DMS153 treated with DMSO at 0.1 percent for 48 hours (cell line): ENCODE measurements at regions not wholly inside any gene's neighbourhood (a gene's known extent, or its start where the extent isn't known, plus 50 kb on each side); places are given as distances from the start of the nearest gene placed in this dataset.

ENCODE experiments used
- DNase-seq: peaks from one replicate; lab custom pipeline; 2025; ENCODE audit not compliant: unreplicated experiment; lab: John Stamatoyannopoulos, UW

DNA sequence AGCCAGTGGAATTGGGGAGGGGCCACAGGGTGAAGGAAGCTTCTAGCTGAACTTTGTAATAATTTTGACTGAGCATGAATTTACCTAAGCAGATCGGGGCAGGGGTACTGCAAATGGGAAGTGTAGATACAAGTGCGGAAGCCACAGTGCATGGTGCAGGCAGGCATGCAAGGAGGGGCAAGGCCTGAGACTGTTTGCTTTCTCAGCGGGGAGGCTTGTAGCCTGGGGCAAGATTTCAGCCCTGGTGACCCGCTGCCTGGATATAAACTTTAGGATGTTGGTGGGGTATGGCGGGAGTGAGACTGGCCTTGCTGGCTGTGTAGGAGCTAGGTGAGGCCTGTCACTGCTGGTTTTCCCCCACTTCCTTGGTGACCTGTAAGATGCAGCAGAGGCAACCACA lies 266.4 kb upstream of the PREP start:
- DNase-seq: no peak

- DNase-seq: no peak
Observed at GRCh38 chr6:105667056-105667455, 264.2 kb upstream of the PREP start.

DNA sequence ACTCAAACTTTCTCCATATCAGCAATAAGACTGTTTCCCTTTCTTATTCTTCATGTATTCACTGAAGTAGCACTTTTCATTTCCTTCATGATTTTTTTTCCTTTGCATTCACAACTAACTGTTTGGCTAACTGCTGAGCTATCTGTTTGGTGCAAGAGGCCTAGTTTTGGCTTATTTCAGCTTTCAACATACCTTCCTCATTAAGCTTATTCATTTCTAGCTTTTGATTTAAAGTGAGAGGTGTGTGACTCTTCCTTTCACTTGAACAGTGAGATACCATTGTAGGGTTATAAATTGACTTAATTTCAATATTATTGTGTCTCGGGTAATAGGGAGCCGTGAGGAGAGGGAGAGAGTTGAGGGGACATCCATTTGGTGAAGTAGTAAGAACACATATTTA lies 262.0 kb upstream of the PREP start:
- no peak for DNase-seq

DNA sequence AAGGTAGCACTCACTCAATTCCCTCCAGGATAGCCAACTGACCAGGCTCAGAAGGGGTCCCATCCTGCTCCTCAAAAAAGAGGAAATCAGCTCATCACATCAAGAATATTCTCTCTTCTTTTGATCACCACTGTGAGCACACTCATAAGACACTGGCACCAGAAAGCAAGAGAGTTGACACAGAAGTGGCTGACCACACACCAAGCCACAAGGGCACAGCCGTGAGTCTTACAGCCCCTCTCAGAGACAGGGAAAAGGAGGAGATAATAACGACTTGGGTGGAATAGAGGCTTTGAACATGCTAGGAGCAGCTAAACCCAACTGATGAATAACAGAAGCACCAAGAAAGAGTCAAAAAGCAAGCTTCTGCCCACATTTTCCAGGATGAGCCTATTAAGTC lies 249.1 kb upstream of the PREP start:
- no peak for DNase-seq

GRCh38 chr6:105650347-105650746 lies 247.5 kb upstream of the PREP start:
- no peak for DNase-seq

- no peak for DNase-seq
Observed at GRCh38 chr6:105649192-105649591, 246.3 kb upstream of the PREP start.

GRCh38 chr6:105648276-105648675 lies 245.4 kb upstream of the PREP start:
- DNase-seq: no peak

- no peak for DNase-seq
Observed at GRCh38 chr6:105646391-105646867, 243.5 kb upstream of the PREP start.

DNA sequence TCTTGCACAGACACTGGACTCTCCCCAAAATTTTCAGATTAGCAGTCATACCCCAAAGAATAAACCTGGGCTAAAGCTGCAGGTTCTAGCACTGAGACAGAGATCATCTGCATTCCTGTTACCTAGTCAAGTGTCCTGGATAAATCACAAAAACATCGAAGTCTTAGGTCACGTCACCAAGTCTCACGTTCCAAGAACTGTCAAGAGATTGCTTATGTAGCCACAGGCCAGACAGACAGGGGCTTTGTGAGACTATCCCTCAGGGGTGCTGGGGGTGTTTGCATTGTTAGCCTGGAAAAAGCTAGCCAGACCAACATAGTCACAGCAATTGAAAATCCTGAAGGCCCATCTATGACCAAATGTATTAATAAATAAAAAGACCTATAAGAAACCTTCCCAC lies 243.1 kb upstream of the PREP start:
- DNase-seq: no peak

- no peak for DNase-seq
Observed at GRCh38 chr6:105645156-105645555, 242.3 kb upstream of the PREP start.

DNA sequence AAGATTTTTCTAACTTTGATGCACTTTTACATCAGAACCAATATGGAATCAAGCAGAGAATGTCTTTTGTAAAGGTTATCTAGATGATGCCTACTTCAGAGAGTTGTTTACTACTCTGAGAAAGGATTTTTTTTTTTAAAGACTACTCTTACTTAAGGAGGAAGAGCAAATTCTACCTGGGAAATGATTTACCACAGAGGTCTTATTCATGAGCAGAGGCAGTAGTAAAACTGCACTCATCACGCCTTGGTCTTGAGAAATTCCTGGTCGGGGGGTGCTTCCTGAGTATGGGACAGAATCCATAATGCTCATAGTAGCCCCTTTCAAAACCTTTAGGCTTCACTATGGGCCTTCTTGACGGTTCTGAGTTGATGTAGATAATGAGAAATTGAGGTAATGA lies 241.8 kb upstream of the PREP start:
- DNase-seq: no peak

DNA sequence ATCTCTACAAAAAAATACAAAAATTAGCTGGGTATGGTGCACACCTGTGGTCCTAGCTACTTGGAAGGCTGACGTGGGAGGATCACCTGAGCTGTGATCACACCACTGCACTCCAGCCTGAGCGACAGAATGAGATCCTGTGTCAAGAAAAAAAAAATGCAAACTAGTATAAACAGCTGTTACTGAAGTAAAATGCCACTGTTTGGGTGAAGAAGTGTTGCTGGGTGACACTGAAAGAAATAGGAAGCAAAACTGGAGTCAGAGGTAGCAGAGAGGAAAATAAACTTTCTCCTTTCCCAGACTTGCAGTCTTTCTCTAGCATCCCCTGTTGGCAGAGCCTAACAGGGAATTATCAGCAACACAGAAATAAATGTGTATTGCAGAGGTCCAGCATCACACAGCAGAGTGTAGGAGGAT lies 241.2 kb upstream of the PREP start:
- DNase-seq: no peak

DNA sequence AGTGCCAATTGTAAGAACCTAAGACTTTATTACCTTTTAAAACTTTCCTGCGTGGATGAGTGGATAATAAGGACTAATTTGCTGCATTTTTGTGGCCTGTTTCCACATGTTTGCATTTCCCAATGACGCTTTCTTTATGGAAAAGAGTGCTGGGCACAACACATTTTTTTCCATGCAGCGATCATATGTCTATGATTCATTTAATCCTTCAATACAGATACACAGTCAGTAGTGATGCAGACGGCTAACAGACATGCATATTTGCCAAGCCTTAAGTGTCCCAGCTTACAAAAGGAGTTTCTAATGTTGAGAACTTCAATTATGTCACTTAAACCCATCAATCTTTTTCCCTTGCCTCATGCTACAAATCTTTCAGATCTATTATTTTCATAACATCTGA lies 239.8 kb upstream of the PREP start:
- DNase-seq: no peak

- DNase-seq: no peak
Observed at GRCh38 chr6:105641504-105641903, 238.6 kb upstream of the PREP start.

DNA sequence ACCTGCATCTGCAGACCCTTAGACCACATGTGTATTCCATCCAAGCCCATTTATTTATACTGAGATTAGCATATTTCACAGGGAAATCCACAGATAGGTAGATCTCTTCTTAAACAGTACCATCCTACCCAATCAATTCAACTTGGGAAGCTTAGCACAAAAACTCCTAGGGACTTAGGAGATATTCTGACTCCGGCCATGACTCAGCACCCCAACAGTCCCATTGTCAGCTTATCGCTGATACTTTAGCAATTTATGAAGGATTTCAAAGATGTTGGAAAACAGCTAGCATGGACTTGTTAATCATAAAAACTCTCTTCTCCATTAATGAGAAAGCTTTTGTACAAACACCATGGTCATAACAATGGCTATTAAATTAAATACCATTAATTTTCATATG lies 236.2 kb upstream of the PREP start:
- DNase-seq: no peak

- DNase-seq: no peak
Observed at GRCh38 chr6:105633814-105634213, 230.9 kb upstream of the PREP start.

GRCh38 chr6:105628156-105628860 lies 225.4 kb upstream of the PREP start:
- DNase-seq: no peak

GRCh38 chr6:105626295-105627158 lies 223.6 kb upstream of the PREP start:
- DNase-seq: no peak

DNA sequence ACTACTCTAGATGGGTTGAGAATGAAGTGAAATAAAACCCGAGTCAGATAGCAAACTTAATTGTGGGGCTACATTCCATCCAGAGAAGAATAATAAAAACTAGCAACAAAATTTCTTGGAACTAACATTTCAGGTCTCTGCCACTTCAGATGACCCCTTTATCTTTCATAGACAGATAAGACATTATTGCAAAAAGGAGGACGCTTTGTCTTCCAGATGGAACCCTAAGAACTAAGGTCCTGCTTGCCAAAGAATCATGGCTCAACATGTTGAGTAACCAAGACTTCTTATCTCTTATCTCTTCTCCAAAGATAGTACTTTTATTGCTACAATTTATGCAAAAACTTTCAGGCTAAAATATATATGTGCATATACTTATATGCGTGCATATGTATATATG lies 221.1 kb upstream of the PREP start:
- no peak for DNase-seq

GRCh38 chr6:105622226-105622625 lies 219.3 kb upstream of the PREP start:
- DNase-seq: no peak

DNA sequence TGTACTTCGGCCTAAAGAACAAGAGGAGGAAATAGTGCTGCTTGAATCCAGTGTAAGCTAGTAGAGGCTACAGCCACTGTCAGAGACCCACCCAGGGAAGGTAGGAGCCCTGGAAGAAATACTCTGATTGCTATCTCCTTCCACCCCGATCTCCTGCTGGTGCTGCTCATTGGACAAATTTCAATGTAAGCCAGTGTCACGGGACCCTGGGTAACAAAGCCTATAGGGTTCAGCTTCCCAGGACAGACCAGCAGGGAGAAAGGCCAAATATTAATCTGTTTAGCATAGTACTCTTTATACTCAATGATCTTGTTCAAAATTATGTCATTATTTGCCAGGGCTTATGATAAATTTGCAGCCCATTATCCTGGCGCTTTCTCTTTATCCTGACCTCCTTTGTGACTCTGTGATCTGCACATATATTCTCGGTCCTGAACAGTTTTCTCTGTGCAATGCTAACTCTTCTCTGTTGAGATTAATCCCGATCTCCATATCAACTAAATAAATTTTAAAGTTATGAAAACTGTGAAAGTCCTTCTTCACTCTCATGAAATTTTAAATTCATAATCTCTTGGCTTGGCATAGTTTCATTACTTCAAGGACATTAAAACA lies 218.8 kb upstream of the PREP start:
- no peak for DNase-seq

DNA sequence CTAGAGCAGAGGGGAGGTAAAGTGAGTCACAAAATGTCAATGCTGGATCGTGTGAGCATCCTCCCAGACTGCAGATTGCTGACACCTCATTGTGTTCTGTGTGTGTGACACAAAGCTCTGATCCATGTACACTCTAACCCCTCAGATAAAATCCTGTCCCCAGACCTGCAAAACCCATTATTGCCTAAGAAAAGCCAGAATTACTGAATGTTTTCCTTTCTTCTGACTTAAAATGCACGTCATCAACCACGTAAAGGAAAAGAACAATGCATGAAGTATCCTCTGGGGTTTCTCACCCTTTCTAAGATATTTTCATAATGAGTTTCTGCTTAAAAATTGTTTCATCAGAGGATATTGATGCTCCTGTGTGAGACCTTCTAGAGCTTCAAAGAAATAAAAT lies 218.0 kb upstream of the PREP start:
- no peak for DNase-seq
